HG03139 (cell line): ENCODE measurements at regions not wholly inside any gene's neighbourhood (a gene's known extent, or its start where the extent isn't known, plus 50 kb on each side); places are given as distances from the start of the nearest gene placed in this dataset.
"Not testable (repeated sequence)": the region's sequence is repeated elsewhere in the genome, so short reads cannot be mapped to it uniquely, and the experiment has no call there.

Experiments
- ATAC-seq: cut with Tn5 transposase; IDR thresholded peaks from one replicate; pipeline ENCODE4 v1.9.1; 2021; ENCODE audit not compliant: unreplicated experiment

GRCh38 chr12:78331753-78332152 is 501.1 kb downstream of the NAV3 start:
- no peak for ATAC-seq

DNA sequence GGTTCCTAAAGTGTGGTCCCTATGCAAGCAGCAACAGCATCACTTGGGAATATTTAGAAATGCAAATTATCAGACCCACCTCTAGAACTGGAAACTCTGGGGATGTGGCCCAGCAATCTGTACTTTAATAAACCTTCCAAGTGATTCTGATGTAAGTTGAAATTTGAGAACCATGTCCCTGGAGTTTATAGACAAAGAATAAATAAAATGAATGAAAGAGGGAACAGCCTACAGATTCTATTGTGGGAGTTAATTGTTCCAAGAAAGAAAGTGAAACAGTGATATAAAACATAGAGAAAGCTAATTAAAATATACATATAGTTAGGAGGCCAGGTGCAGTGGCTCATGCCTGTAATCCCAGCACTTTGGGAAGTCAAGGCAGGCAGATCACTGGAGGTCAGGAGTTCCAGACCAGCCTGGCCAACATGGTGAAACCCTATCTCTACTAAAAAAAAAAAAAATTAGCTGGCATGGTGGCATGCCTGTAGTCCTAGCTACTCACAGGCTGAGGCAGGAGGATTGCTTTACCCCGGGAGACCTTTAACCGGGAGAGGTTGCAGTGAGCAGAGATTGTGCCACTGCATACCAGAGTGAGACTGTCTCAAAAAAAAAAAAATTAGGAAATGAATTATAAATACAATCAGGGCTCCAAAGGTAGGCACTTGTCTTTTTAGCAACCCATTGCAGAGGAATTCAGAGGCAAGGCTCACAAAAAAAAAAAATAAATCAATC is 507.5 kb downstream of the NAV3 start:
- no peak for ATAC-seq

GRCh38 chr12:78340406-78340805 is 509.7 kb downstream of the NAV3 start:
- no peak for ATAC-seq

DNA sequence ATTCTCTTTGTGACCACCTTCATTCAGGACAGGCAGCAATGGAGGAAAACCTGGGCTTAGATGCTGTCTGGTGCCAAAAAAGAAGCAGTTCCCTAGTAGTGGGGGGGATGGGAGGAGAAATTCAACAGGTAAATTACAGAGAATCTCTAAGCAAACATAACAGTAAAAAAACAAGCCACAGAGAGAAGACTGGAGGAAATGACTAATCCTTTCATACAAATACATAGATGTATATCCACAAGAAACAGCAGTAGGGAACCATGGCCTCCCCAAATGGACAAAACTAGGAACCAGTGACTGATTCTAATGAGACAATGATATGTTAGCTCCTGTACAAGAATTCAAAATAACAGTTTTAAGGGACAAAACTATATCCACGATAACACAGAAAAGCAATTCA is 513.0 kb downstream of the NAV3 start:
- no peak for ATAC-seq

DNA sequence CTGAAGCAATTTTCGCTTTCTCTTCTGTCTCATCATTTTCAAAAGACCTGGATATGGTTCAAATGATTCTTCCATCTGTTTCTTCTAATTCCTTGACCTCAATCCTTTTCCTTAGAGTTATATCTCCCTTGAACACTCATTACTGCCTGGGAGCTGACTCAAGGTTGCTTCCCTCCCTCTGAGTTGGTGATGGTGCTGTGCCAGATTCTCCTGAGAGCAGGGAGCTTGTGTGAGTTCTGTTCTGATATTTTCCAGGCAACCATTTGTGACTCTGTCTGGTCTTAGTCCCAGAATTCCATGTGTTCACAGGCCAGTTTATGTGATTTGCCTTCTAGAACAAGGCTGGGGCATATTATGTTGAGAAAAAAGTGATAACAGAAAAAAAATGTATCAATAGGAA is 505.1 kb upstream of the SYT1 start:
- no peak for ATAC-seq

DNA sequence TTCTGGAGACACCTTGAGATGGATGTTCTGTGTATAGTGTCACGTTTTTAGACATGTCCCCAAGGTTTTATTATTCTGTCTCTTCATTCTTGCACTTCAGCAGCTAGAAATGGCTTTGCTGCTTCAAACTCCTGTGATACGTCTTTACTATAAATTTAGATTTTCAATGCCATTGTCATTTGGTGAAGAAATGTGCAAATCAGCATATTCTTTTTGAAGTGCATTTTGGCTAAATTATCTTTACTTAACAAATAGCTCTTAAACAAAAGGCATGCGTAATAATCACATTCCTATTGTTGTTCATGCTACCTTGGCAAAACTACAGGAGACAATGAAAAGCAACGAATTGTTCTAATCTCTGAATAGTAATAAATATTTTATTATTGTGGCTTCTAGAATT is 502.9 kb upstream of the SYT1 start:
- no peak for ATAC-seq

GRCh38 chr12:78371284-78371683 is 493.3 kb upstream of the SYT1 start:
- no peak for ATAC-seq

GRCh38 chr12:78375461-78375860 is 489.1 kb upstream of the SYT1 start:
- no peak for ATAC-seq

GRCh38 chr12:78376257-78376656 is 488.3 kb upstream of the SYT1 start:
- no peak for ATAC-seq

- not testable (repeated sequence) for ATAC-seq
Observed at GRCh38 chr12:78379065-78379464, 485.5 kb upstream of the SYT1 start.

- ATAC-seq = no peak
Observed at GRCh38 chr12:78383414-78383813, 481.2 kb upstream of the SYT1 start.

- ATAC-seq = no peak
Observed at GRCh38 chr12:78384541-78384940, 480.0 kb upstream of the SYT1 start.

DNA sequence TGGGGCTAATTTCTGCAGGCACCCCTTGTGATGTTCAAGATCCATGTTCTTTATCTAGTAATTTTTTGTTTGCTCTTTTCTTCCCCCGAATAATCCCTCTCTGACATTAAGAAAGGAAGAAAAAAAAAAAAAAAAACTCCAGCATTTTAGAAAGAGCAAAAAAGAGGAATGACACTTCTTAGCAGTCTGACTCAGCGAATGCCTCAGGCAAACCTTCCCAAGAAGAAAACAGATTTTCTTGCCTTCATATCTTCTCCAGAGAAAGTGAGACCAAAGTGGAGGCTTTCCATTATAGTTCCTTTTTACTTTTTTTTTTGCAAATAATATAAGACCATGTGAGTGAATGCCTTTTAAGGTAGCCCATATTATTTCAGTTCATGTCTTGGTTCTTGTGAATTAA is 479.0 kb upstream of the SYT1 start:
- ATAC-seq = no peak

DNA sequence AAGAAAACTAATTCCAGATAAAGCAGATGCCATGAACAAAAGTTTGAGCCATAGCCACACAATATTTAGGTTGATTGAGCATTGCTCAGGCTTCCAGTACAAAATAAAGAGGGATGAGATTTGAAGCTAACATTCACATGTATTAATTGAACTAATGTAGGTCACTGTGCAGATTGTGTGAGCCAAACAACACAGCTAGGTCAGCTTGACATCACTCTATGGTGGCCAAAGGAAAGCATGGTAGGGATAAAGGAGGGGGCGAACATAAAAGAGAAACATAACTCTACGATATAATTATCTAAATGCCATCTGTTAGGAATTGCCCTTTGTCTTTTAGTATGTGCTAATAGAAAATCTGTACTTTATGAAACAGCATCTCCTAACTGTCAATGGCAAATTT is 477.7 kb upstream of the SYT1 start:
- ATAC-seq = no peak

- no peak for ATAC-seq
Observed at GRCh38 chr12:78387721-78388120, 476.9 kb upstream of the SYT1 start.

DNA sequence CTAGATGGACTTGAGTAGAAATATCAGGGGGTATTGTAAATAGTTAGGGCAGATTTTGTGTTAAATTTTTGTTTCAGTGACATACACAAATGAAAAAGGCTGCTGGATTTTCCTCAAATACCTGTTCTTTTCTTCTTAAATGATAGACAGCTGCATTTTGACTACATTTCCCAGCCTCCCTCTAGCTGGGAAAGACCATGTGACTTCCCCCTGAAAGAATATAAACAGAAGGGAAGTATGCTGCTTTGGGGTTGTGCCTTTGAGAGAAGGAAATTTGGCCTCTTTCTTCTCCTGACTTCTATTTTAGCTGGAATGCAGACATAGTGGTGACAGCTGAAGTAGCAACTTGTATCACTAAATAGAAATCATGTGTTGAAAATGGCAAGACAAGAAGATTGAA is 476.1 kb upstream of the SYT1 start:
- no peak for ATAC-seq

DNA sequence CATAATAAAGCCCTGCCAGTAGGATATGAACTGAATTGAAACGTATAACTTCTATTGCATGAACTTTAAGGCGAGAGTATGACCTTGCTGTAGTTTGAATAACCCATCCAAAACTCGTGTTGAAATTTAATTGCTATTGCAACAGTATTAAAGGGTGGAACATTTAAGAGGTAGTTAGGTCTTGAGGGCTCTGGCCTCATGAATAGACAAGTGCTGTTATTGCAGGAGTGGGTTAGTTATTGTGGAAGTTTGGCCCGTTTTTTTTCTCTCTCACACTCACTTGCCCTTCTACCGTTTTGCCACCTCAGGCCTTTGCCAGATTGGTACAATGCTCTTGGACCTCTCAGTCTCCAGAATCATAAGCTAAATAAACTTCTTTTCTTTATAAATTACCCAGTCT is 473.7 kb upstream of the SYT1 start:
- no peak for ATAC-seq

DNA sequence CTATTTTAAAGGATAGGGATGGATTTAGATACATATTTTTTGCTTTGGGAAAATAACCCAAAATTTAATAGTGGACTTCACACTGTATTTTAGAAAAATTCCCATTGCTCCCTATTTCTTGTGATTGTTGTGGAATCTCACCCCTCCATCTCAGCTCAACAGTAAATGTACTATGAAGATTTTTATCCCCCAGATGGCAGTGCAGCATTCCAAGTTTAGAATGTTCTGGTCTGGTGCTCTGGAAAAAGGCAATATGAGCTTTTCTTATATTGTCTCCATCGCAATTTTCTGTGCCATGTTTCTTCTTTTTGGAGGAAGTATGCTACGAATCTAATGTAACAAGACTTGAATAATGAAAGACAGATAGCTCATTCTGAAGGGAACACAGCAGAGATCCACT is 471.7 kb upstream of the SYT1 start:
- no peak for ATAC-seq

GRCh38 chr12:78395961-78396360 is 468.6 kb upstream of the SYT1 start:
- no peak for ATAC-seq

DNA sequence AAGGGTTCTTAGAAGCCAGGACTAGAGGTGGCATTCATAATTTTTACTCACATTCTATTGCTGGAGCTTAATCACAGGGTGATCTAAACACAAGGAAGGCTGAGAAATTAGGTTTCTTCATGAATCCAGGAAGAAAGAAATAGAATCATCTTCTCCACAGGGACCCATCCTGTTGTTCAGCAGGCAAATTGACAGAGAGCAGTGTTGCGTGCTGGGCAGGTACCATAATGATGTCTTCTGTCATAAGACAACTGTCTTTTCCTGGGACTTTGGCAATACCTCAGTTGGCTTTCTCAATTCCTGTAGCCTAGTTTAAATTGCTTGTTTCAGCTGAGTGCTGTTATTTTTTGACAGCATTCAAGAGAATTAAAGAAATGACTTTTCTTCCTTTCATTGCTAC is 468.0 kb upstream of the SYT1 start:
- no peak for ATAC-seq

- ATAC-seq = no peak
Observed at GRCh38 chr12:78398750-78399149, 465.8 kb upstream of the SYT1 start.

DNA sequence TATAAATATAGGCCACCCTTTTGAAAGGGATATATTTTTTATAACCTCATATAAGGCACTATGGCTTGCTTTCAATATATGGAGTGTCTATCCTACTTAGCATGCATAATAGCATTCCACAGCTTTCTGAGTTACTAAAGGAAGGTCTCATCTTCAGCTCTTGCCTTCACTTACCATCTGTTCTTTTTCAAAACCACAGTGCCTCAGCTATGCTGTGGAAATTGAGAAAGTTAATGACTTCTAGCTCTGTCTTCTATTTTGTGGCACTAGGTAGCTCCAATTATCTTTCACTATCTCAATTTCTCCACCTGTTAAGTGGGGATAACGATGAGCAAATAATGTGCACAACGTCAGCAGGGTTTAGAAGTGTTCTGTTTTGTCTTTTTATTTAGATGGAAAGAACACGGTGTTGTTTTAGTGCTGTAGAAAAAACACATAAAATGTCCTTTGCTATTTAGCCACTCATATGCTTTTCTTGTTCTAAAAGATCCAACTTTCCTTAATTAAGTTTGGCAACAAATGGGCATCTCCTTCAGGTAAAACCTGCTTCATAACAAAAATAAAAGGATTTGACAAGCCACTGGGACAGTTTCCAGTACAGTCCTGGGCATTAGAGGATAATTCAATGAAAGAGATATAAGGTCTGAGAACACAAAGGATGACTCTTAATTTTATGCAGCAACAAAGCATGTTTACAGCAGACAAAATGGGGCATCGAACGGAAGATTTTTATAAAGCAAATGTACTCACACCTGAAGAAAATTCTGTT is 462.0 kb upstream of the SYT1 start:
- no peak for ATAC-seq

- ATAC-seq = no peak
Observed at GRCh38 chr12:78403136-78403535, 461.4 kb upstream of the SYT1 start.
